ENCODE measurements at regions not wholly inside any gene's neighbourhood (a gene's known extent, or its start where the extent isn't known, plus 50 kb on each side); places are given as distances from the start of the nearest gene placed in this dataset.

GRCh38 chrX:42047886-42048285 is 124.5 kb upstream of the CASK start (continued):
- TF ChIP-seq ATF2 (CRISPR knock-in tag; IDR thresholded peaks at IDR 0.05; ENCODE audit: borderline replicate concordance, low read depth), result no peak
- no peak for TF ChIP-seq ZNF512 (CRISPR knock-in tag; IDR thresholded peaks at IDR 0.05; ENCODE audit: borderline replicate concordance)
- TF ChIP-seq ATF6 (CRISPR knock-in tag; IDR thresholded peaks at IDR 0.05), result no peak
- no peak for TF ChIP-seq NFATC4 (CRISPR knock-in tag; IDR thresholded peaks at IDR 0.05)

DNA sequence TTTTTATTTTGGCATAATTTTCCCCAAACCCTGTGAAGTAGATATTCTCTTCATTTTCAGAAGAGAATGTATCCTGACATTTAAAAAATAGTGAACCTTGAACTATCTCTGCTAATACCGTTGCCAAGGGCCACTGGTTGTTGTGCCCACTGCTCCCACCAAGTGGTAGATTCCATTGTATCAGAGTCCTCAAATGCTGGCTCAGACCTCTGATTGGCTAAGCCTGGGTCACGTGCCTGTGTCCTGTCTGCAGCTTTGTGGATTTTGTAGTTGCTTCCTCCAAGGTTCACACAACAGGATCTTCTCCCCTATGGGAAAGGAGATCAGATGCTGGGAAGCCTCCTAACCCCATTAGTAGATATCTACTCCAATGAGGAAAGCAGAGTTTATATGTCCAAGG is 104.8 kb upstream of the CASK start:
- no peak for DNase-seq (ENCODE audit: low spot score)
- peaks cover 22% of the 10 kb centered on the region for H3K9me3 Mint-ChIP-seq
- H3K27ac Mint-ChIP-seq, result no peak overlapping the region
- H3K4me3 Mint-ChIP-seq, result no peak overlapping the region
- peak; percentile 43; the same call in 1 of the 2 replicates for ATAC-seq
- no peaks in the 10 kb centered on the region for H3K4me1 Mint-ChIP-seq
- TF ChIP-seq NFYB (CRISPR knock-in tag; conservative IDR thresholded peaks at IDR 0.05; ENCODE audit: low read depth) (peak; percentile 51), USF2 (CRISPR knock-in tag; IDR thresholded peaks at IDR 0.05) (peak; percentile 67), NR3C1 (CRISPR knock-in tag; conservative IDR thresholded peaks at IDR 0.05; ENCODE audit: low read depth) (no peak)
- no peaks in the 10 kb centered on the region for H3K27me3 Mint-ChIP-seq (ENCODE audit: low read depth)
- H3K36me3 Mint-ChIP-seq, result no peaks in the 10 kb centered on the region
- CTCF ChIA-PET, result no interaction called here
- POLR2A ChIA-PET, result no interaction called here

- ATAC-seq (no peak), DNase-seq (ENCODE audit: low spot score) (no peak)
- ChIA-PET CTCF (no interaction called here), POLR2A (no interaction called here)
- no peaks in the 10 kb centered on the region for H3K27me3 Mint-ChIP-seq (ENCODE audit: low read depth)
- peaks cover 16% of the 10 kb centered on the region for H3K9me3 Mint-ChIP-seq
- H3K4me1 Mint-ChIP-seq, result no peaks in the 10 kb centered on the region
- no peak overlapping the region for H3K4me3 Mint-ChIP-seq
- no peaks in the 10 kb centered on the region for H3K36me3 Mint-ChIP-seq
- no peak overlapping the region for H3K27ac Mint-ChIP-seq
- TF ChIP-seq ZNF219 (CRISPR knock-in tag; IDR thresholded peaks at IDR 0.05; ENCODE audit: borderline replicate concordance) (no peak), FOXJ3 (CRISPR knock-in tag; IDR thresholded peaks at IDR 0.05; ENCODE audit: borderline replicate concordance) (no peak), IRF2 (CRISPR knock-in tag; IDR thresholded peaks at IDR 0.05; ENCODE audit: borderline replicate concordance, low read depth) (no peak), ZBTB43 (CRISPR knock-in tag; IDR thresholded peaks at IDR 0.05) (no peak), ZNF425 (CRISPR knock-in tag; conservative IDR thresholded peaks at IDR 0.05) (no peak), CREB1 (CRISPR knock-in tag; IDR thresholded peaks at IDR 0.05) (no peak), SOX15 (CRISPR knock-in tag; IDR thresholded peaks at IDR 0.05) (no peak), NR3C1 (CRISPR knock-in tag; conservative IDR thresholded peaks at IDR 0.05; ENCODE audit: low read depth) (no peak), TP53 (CRISPR knock-in tag; IDR thresholded peaks at IDR 0.05) (no peak), TEAD4 (CRISPR knock-in tag; IDR thresholded peaks at IDR 0.05) (no peak), ZNF512 (CRISPR knock-in tag; IDR thresholded peaks at IDR 0.05; ENCODE audit: borderline replicate concordance) (no peak), GTF2I (CRISPR knock-in tag; conservative IDR thresholded peaks at IDR 0.05) (no peak), JUN (CRISPR knock-in tag; IDR thresholded peaks at IDR 0.05) (no peak)
- TF ChIP-seq, protein P1, sequence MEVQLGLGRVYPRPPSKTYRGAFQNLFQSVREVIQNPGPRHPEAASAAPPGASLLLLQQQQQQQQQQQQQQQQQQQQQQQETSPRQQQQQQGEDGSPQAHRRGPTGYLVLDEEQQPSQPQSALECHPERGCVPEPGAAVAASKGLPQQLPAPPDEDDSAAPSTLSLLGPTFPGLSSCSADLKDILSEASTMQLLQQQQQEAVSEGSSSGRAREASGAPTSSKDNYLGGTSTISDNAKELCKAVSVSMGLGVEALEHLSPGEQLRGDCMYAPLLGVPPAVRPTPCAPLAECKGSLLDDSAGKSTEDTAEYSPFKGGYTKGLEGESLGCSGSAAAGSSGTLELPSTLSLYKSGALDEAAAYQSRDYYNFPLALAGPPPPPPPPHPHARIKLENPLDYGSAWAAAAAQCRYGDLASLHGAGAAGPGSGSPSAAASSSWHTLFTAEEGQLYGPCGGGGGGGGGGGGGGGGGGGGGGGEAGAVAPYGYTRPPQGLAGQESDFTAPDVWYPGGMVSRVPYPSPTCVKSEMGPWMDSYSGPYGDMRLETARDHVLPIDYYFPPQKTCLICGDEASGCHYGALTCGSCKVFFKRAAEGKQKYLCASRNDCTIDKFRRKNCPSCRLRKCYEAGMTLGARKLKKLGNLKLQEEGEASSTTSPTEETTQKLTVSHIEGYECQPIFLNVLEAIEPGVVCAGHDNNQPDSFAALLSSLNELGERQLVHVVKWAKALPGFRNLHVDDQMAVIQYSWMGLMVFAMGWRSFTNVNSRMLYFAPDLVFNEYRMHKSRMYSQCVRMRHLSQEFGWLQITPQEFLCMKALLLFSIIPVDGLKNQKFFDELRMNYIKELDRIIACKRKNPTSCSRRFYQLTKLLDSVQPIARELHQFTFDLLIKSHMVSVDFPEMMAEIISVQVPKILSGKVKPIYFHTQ (CRISPR knock-in tag; IDR thresholded peaks at IDR 0.05), result no peak
Observed at GRCh38 chrX:42027367-42028000, 104.1 kb upstream of the CASK start.
